Omental fat pad (tissue), 3 donors: ENCODE measurements at regions not wholly inside any gene's neighbourhood (a gene's known extent, or its start where the extent isn't known, plus 50 kb on each side); places are given as distances from the start of the nearest gene placed in this dataset.

Source experiments
- ATAC-seq: fragments of 150-250 bp; one replicate; pipeline ENCODE4 v1.9.1; 2016; ENCODE audit warnings: mild to moderate bottlenecking, moderate library complexity; ENCODE audit not compliant: low FRiP score
- DNase-seq: peaks from one replicate; pipeline ENCODE4 v3.0.0-alpha.2; 2019; ENCODE audit warnings: low spot score
- CTCF ChIP-seq, 3 donors: fragments of 450-650 bp; IDR thresholded peaks; one replicate each; pipeline ENCODE4 v1.5.1; 2016 to 2017; ENCODE audit warnings: antibody characterized with exemption in 3 of 3, mild to moderate bottlenecking in 3 of 3, moderate library complexity in 2 of 3

DNA sequence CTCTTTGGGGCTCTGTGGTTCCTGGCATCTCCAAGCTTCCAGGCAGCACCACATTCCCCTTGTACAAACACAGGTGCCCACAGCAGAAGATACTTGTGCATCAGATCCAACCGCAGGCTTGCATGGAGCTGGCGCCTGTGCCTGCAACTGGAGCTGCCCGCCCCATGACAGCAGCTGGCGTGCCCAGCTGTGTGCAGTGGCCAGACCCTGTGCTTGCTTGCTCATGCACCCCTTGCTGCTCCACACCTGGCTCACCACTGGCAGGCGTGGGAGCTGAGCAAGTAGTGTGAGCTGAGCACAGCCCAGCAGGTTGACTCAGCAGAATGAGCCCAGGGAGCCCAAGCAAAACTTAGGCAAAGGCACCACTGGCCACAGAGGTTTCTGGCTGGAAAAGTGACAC lies 84.4 kb upstream of the STARD4 start:
- no peak for DNase-seq
- ATAC-seq: no peak
- no peak for TF ChIP-seq CTCF (IDR thresholded peaks at IDR 0.05)

DNA sequence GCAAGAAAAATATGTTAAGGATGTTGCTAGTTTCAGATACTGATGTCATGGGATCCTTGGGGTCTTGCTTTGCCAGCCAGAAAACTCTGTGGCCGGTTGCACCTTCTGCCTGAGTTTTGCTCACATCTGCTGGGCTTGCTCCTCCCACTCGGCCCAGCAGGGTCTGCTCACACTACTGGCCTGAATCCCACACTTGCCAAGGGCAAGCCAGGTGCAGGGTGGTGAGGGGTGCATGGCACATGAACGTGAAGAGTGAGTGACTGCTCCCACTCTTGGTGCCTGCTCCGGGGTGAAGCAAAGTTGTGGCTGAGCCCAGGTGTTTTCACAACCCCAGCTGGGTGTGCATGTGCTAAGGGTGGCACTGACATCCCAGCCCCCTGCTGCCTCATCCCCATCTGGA lies 83.1 kb upstream of the STARD4 start:
- ATAC-seq (no peak), DNase-seq (no peak)
- TF ChIP-seq CTCF (IDR thresholded peaks at IDR 0.05): no peak

GRCh38 chr5:111589316-111589715 lies 77.0 kb upstream of the STARD4 start:
- no peak for ATAC-seq
- no peak for TF ChIP-seq CTCF (IDR thresholded peaks at IDR 0.05)
- no peak for DNase-seq

DNA sequence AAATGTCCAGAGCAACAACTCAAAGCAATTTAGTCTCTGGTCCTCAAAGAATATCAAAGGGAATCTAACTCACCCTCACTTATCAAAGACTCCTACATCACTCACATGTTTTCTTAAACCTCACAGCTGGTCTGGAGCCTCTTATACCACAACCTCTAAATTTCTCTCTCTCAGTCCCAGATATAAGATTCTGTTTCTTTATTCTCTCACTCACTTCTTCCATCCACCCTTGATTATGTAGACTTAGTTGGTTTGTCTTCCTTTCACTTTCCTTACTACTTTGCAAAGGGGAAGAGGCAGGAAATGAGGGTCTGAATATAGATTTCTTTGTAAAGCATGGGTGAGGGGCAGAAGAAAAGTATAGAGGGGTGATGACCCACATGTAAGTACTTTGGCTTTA lies 75.4 kb upstream of the STARD4 start:
- TF ChIP-seq CTCF (IDR thresholded peaks at IDR 0.05): no peak
- no peak for DNase-seq
- no peak for ATAC-seq

- no peak for TF ChIP-seq CTCF (IDR thresholded peaks at IDR 0.05)
- ATAC-seq: no peak
- DNase-seq: no peak
Measured at GRCh38 chr5:111585946-111586345, 73.6 kb upstream of the STARD4 start.

DNA sequence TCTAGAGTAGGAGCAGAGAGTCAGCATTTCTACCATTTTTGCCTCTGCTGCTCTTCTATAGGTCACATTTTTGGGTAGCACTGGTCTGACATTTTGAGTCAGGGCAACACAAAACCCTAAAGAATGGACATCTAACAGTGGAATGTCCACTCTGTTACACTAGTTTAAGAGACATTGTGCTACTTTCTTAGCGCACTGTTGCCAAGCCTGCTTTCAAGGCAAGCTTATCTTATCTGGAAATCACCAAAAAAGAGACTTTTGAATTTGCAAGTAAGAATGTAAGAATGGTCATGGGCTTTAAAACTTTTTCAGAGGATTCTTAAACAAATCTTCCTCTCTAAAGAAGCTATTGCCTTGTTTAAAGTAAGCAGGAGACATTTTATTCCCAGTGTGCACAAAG lies 73.0 kb upstream of the STARD4 start:
- DNase-seq (no peak), ATAC-seq (no peak)
- TF ChIP-seq CTCF (IDR thresholded peaks at IDR 0.05): no peak

DNA sequence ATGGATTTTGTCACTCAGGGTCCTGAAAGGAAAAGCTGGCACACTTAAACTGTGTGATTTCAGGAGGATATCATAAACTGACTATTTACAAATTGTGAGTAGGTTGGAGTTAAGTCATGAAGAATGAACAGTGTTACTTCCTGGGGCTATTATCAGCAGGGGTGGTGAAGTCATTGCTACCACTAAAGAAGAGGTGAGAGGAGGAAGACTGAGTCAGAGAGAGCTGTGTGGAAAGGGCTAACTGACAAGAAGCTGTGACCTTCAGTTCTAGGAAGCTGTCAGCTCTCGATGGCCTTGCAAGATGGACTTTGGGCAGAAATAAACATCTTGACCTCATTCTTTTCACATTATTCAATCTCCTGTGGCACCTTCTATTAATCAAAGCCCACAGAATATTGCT lies 72.3 kb upstream of the STARD4 start:
- ATAC-seq: peak; percentile 38
- TF ChIP-seq CTCF (IDR thresholded peaks at IDR 0.05): no peak
- no peak for DNase-seq
